ENCODE measurements at regions not wholly inside any gene's neighbourhood (a gene's known extent, or its start where the extent isn't known, plus 50 kb on each side); places are given as distances from the start of the nearest gene placed in this dataset.

DNA sequence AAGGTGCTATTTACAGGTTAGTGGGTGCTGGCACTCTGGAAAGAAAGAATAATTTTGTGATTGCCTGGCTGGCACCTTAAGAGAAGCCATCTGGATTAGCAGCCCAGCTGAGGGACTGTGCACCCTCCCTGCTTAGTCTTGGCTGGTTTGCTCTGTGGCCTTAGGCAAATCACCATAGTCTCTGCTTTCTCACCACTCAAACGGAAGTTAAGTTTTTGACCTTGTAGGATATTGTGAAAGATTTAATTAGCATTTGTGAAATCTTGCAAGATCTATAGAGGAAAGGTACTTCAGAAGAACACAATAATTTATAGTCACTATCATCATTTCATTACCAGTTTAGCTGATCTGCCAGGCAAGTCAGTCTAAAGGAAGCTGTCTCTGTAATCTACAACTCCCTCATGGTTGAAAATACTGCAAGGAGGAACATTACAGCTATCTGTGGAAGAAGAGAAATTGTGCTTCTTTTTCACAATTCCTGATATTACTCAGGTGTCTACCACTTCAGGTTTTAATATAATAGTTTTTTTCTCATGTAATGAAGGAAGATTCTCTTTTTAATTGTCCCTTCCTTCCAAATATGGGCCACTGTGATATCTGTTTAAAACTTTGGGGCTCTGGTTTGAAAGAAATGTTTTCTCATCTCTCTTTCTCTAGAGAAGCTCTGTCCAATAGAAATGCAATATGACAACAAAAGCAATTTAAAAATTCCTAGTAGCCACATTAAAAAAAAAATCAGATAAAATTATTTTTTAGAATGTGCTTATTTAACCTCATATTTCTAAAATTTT, 219.6 kb downstream of the PTEN start:
- peaks cover 16% of the 10 kb centered on the region for H3K4me1 Mint-ChIP-seq
- no peak for ATAC-seq
- H3K9me3 Mint-ChIP-seq, result no peaks in the 10 kb centered on the region
- H3K27ac Mint-ChIP-seq, result no peak overlapping the region
- no peak overlapping the region for H3K4me3 Mint-ChIP-seq
- TF ChIP-seq SMAD4 (CRISPR knock-in tag; IDR thresholded peaks at IDR 0.05), result no peak
- no peaks in the 10 kb centered on the region for H3K36me3 Mint-ChIP-seq
- no peaks in the 10 kb centered on the region for H3K27me3 Mint-ChIP-seq (ENCODE audit: low read depth)
- no peak for DNase-seq (ENCODE audit: low spot score)
- CTCF ChIA-PET, result interaction anchor here (0.8 kb wide), 1 partner anchor 31 kb away, joined by 3 read pairs; no protein-coding TSS in a partner anchor
- POLR2A ChIA-PET, result no interaction called here

GRCh38 chr10:88083597-88083989, 220.2 kb downstream of the PTEN start:
- Mint-ChIP-seq H3K4me1 (peaks cover 16% of the 10 kb centered on the region), H3K4me3 (no peak overlapping the region), H3K36me3 (no peaks in the 10 kb centered on the region), H3K27ac (no peak overlapping the region), H3K27me3 (ENCODE audit: low read depth) (no peaks in the 10 kb centered on the region), H3K9me3 (no peaks in the 10 kb centered on the region)
- POLR2A ChIA-PET, result no interaction called here
- CTCF ChIA-PET, result interaction anchor here (0.8 kb wide), 1 partner anchor 31 kb away, joined by 3 read pairs; no protein-coding TSS in a partner anchor
- DNase-seq (ENCODE audit: low spot score) (no peak), ATAC-seq (no peak)
- TF ChIP-seq, protein P1, sequence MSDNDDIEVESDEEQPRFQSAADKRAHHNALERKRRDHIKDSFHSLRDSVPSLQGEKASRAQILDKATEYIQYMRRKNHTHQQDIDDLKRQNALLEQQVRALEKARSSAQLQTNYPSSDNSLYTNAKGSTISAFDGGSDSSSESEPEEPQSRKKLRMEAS (CRISPR knock-in tag; IDR thresholded peaks at IDR 0.05), result no peak
- TF ChIP-seq NR2C2 (CRISPR knock-in tag; IDR thresholded peaks at IDR 0.05), result no peak
- TF ChIP-seq NFYB (CRISPR knock-in tag; conservative IDR thresholded peaks at IDR 0.05; ENCODE audit: low read depth), result no peak
- TF ChIP-seq, protein P2, sequence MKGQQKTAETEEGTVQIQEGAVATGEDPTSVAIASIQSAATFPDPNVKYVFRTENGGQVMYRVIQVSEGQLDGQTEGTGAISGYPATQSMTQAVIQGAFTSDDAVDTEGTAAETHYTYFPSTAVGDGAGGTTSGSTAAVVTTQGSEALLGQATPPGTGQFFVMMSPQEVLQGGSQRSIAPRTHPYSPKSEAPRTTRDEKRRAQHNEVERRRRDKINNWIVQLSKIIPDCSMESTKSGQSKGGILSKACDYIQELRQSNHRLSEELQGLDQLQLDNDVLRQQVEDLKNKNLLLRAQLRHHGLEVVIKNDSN (CRISPR knock-in tag; IDR thresholded peaks at IDR 0.05), result no peak
- TF ChIP-seq GTF2I (CRISPR knock-in tag; conservative IDR thresholded peaks at IDR 0.05), result no peak
- no peak for TF ChIP-seq ZNF423 (CRISPR knock-in tag; IDR thresholded peaks at IDR 0.05)
- TF ChIP-seq ARID4B (CRISPR knock-in tag; IDR thresholded peaks at IDR 0.05; ENCODE audit: borderline replicate concordance), result no peak
- TF ChIP-seq ZSCAN18 (CRISPR knock-in tag; IDR thresholded peaks at IDR 0.05), result no peak
- TF ChIP-seq, protein P3, sequence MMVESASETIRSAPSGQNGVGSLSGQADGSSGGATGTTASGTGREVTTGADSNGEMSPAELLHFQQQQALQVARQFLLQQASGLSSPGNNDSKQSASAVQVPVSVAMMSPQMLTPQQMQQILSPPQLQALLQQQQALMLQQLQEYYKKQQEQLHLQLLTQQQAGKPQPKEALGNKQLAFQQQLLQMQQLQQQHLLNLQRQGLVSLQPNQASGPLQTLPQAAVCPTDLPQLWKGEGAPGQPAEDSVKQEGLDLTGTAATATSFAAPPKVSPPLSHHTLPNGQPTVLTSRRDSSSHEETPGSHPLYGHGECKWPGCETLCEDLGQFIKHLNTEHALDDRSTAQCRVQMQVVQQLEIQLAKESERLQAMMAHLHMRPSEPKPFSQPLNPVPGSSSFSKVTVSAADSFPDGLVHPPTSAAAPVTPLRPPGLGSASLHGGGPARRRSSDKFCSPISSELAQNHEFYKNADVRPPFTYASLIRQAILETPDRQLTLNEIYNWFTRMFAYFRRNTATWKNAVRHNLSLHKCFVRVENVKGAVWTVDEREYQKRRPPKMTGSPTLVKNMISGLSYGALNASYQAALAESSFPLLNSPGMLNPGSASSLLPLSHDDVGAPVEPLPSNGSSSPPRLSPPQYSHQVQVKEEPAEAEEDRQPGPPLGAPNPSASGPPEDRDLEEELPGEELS (CRISPR knock-in tag; IDR thresholded peaks at IDR 0.05), result no peak
- TF ChIP-seq TEAD1 (CRISPR knock-in tag; IDR thresholded peaks at IDR 0.05), result no peak
- TF ChIP-seq MXD4 (CRISPR knock-in tag; IDR thresholded peaks at IDR 0.05; ENCODE audit: borderline replicate concordance), result no peak
- no peak for TF ChIP-seq CREB1 (CRISPR knock-in tag; IDR thresholded peaks at IDR 0.05)
- no peak for TF ChIP-seq USF2 (CRISPR knock-in tag; IDR thresholded peaks at IDR 0.05)
- no peak for TF ChIP-seq TCF7 (CRISPR knock-in tag; IDR thresholded peaks at IDR 0.05; ENCODE audit: low read depth)
- TF ChIP-seq, protein P4, sequence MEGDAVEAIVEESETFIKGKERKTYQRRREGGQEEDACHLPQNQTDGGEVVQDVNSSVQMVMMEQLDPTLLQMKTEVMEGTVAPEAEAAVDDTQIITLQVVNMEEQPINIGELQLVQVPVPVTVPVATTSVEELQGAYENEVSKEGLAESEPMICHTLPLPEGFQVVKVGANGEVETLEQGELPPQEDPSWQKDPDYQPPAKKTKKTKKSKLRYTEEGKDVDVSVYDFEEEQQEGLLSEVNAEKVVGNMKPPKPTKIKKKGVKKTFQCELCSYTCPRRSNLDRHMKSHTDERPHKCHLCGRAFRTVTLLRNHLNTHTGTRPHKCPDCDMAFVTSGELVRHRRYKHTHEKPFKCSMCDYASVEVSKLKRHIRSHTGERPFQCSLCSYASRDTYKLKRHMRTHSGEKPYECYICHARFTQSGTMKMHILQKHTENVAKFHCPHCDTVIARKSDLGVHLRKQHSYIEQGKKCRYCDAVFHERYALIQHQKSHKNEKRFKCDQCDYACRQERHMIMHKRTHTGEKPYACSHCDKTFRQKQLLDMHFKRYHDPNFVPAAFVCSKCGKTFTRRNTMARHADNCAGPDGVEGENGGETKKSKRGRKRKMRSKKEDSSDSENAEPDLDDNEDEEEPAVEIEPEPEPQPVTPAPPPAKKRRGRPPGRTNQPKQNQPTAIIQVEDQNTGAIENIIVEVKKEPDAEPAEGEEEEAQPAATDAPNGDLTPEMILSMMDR (IDR thresholded peaks at IDR 0.05), result no peak
- no peak for TF ChIP-seq ZNF121 (CRISPR knock-in tag; IDR thresholded peaks at IDR 0.05)
- TF ChIP-seq ZNF512 (CRISPR knock-in tag; IDR thresholded peaks at IDR 0.05; ENCODE audit: borderline replicate concordance), result no peak
- TF ChIP-seq RELA (CRISPR knock-in tag; IDR thresholded peaks at IDR 0.05; ENCODE audit: borderline replicate concordance), result no peak
